H1 (cell line): ENCODE measurements at regions not wholly inside any gene's neighbourhood (a gene's known extent, or its start where the extent isn't known, plus 50 kb on each side); places are given as distances from the start of the nearest gene placed in this dataset.
"Not testable (repeated sequence)": the region's sequence is repeated elsewhere in the genome, so short reads cannot be mapped to it uniquely, and the experiment has no call there.

Experiments
- CTCF ChIA-PET: fragments of 300-600 bp; sonication (Branson Sonifier 250); formaldehyde crosslinking; loops from one replicate; lab custom pipeline; 2021; ENCODE audit not compliant: partially characterized antibody; lab: Charles Lee
- POLR2A ChIA-PET: fragments of 300-600 bp; sonication (Branson Sonifier 250); formaldehyde crosslinking; loops from one replicate; lab custom pipeline; 2021; ENCODE audit warnings: inconsistent platforms; ENCODE audit not compliant: partially characterized antibody; lab: Charles Lee
- DNase-seq, 2 experiments: peaks; one replicate each; pipeline versions ENCODE4 v3.0.0 to v3.0.0-alpha.2; 2010 to 2022; ENCODE audit warnings: low spot score in 2 of 2, low read depth in 1 of 2, mixed read lengths in 1 of 2
- FAIRE-seq: peaks from 2 replicates; lab custom pipeline; 2011; peaks lifted over from hg19 to GRCh38; lab: Jason Lieb, UNC
- H2AFZ ChIP-seq: 2 replicates; pipeline ENCODE4 v1.8.1; 2012; ENCODE audit warnings: low read length, inconsistent platforms
- H2AK5ac ChIP-seq: 2 replicates; pipeline ENCODE4 v1.6.1; 2013; ENCODE audit warnings: low read depth, low read length
- H2BK120ac ChIP-seq: replicated peaks from 2 replicates; pipeline ENCODE3; 2013; ENCODE audit warnings: low read depth, low read length, inconsistent platforms
- H2BK12ac ChIP-seq: 2 replicates; pipeline ENCODE4 v1.6.1; 2013; ENCODE audit warnings: low read depth, low read length
- H2BK15ac ChIP-seq: 2 replicates; pipeline ENCODE4 v1.6.1; 2013; ENCODE audit warnings: low read length
- H2BK20ac ChIP-seq: 2 replicates; pipeline ENCODE4 v1.6.1; 2013; ENCODE audit warnings: low read length
- H2BK5ac ChIP-seq: 2 replicates; pipeline ENCODE4 v1.6.1; 2013; ENCODE audit warnings: low read depth, low read length
- H3K14ac ChIP-seq: 2 replicates; pipeline ENCODE4 v1.6.1; 2013; ENCODE audit warnings: inconsistent platforms; ENCODE audit not compliant: insufficient read length
- H3K18ac ChIP-seq: 2 replicates; pipeline ENCODE4 v1.6.1; 2013; ENCODE audit warnings: low read length; ENCODE audit errors: extremely low read depth
- H3K23ac ChIP-seq: 2 replicates; pipeline ENCODE4 v1.6.1; 2013; ENCODE audit warnings: inconsistent platforms; ENCODE audit not compliant: insufficient read length
- H3K23me2 ChIP-seq: 2 replicates; pipeline ENCODE4 v1.6.1; 2013; ENCODE audit warnings: low read depth, low read length
- H3K27ac ChIP-seq: 2 replicates; pipeline ENCODE4 v1.6.1; 2011; ENCODE audit warnings: low read depth, low read length, inconsistent platforms
- H3K27me3 ChIP-seq, 4 experiments: replicated peaks in 1 of 4; 1 replicate in 1 of 4; 2 replicates in 3 of 4; pipeline versions ENCODE4 v1.6.1 to v1.8.1; 2011 to 2013; ENCODE audit warnings: low read length in 3 of 4, mild to moderate bottlenecking in 3 of 4, inconsistent platforms in 2 of 4, mixed read lengths in 2 of 4, moderate library complexity in 1 of 4; ENCODE audit not compliant: control insufficient read depth in 3 of 4, insufficient read depth in 3 of 4; ENCODE audit errors: extremely low read depth in 1 of 4
- H3K36me3 ChIP-seq, 4 experiments: 2 replicates each; pipeline versions ENCODE4 v1.6.1 to v1.8.1; 2011 to 2013; ENCODE audit warnings: mild to moderate bottlenecking in 4 of 4, low read length in 3 of 4, moderate library complexity in 2 of 4, control low read depth in 1 of 4, inconsistent platforms in 1 of 4; ENCODE audit not compliant: insufficient read depth in 4 of 4, control insufficient read depth in 2 of 4
- H3K4ac ChIP-seq: replicated peaks from 2 replicates; pipeline ENCODE3; 2013; ENCODE audit warnings: low read length, low read depth, mixed read lengths, inconsistent platforms; ENCODE audit not compliant: insufficient read length
- H3K4me1 ChIP-seq, 4 experiments: replicated peaks in 1 of 4; 1 replicate in 1 of 4; 2 replicates in 3 of 4; pipeline versions ENCODE4 v1.6.1 to v1.8.1; 2011 to 2013; ENCODE audit warnings: low read length in 3 of 4, inconsistent platforms in 2 of 4, mixed read lengths in 1 of 4; ENCODE audit not compliant: insufficient read depth in 4 of 4, control insufficient read depth in 3 of 4
- H3K4me2 ChIP-seq, 2 experiments: 2 replicates each; pipeline versions ENCODE4 v1.6.1 to v1.8.1; 2011 to 2013; ENCODE audit warnings: low read depth in 2 of 2, low read length in 2 of 2, control low read depth in 1 of 2, inconsistent platforms in 1 of 2, mild to moderate bottlenecking in 1 of 2; ENCODE audit not compliant: insufficient read depth in 1 of 2
- H3K4me3 ChIP-seq, 4 experiments: fragments of 200-600, 300-600 bp in 1 of 4; sonication (generic), shearing (Covaris generic), sonication (Bioruptor Twin) in 1 of 4; 2 replicates each; pipeline versions ENCODE4 v1.5.1 to v1.8.1; 2011 to 2016; ENCODE audit warnings: low read length in 4 of 4, low read depth in 3 of 4, control low read depth in 2 of 4, inconsistent platforms in 2 of 4, mild to moderate bottlenecking in 2 of 4, mixed read lengths in 1 of 4, moderate library complexity in 1 of 4; ENCODE audit not compliant: insufficient read depth in 2 of 4; ENCODE audit errors: extremely low read depth in 1 of 4
- H3K56ac ChIP-seq: replicated peaks from 2 replicates; pipeline ENCODE3; 2013; ENCODE audit warnings: low read depth, mild to moderate bottlenecking, mixed read lengths, low read length, inconsistent platforms; ENCODE audit not compliant: insufficient read length
- H3K79me1 ChIP-seq: 2 replicates; pipeline ENCODE4 v1.6.1; 2013; ENCODE audit warnings: low read depth, low read length, control low read depth
- H3K79me2 ChIP-seq, 2 experiments: 2 replicates each; pipeline versions ENCODE4 v1.6.1 to v1.8.1; 2012 to 2013; ENCODE audit warnings: low read length in 2 of 2, mild to moderate bottlenecking in 2 of 2, inconsistent platforms in 1 of 2; ENCODE audit not compliant: insufficient read depth in 2 of 2, control insufficient read depth in 1 of 2
- H3K9ac ChIP-seq, 4 experiments: replicated peaks in 1 of 4; 1 replicate in 1 of 4; 2 replicates in 3 of 4; pipeline versions ENCODE4 v1.6.1 to v1.8.1; 2011 to 2013; ENCODE audit warnings: low read depth in 3 of 4, low read length in 3 of 4, control low read depth in 2 of 4, mild to moderate bottlenecking in 2 of 4, moderate library complexity in 2 of 4, inconsistent platforms in 1 of 4; ENCODE audit errors: extremely low read depth in 1 of 4
- H3K9me3 ChIP-seq, 2 experiments: 2 replicates each; pipeline versions ENCODE4 v1.6.1 to v1.8.1; 2012 to 2013; ENCODE audit warnings: mild to moderate bottlenecking in 2 of 2, moderate library complexity in 2 of 2, control low read depth in 1 of 2, inconsistent platforms in 1 of 2, low read depth in 1 of 2, low read length in 1 of 2, mixed read lengths in 1 of 2; ENCODE audit not compliant: insufficient read depth in 2 of 2
- H4K20me1 ChIP-seq, 2 experiments: replicated peaks in 1 of 2; 2 replicates each; pipeline versions ENCODE3 to v1.8.1; 2011 to 2013; ENCODE audit warnings: inconsistent platforms in 2 of 2, low read length in 2 of 2, mild to moderate bottlenecking in 1 of 2; ENCODE audit not compliant: insufficient read depth in 2 of 2, control insufficient read depth in 1 of 2
- H4K5ac ChIP-seq: 2 replicates; pipeline ENCODE4 v1.6.1; 2013; ENCODE audit warnings: low read length, low read depth, mixed read lengths, inconsistent platforms; ENCODE audit not compliant: insufficient read length
- H4K8ac ChIP-seq: 2 replicates; pipeline ENCODE4 v1.8.0; 2013; ENCODE audit warnings: mild to moderate bottlenecking, moderate library complexity, low read length, inconsistent platforms; ENCODE audit not compliant: insufficient read depth; ENCODE audit errors: extremely low read depth
- H4K91ac ChIP-seq: replicated peaks from 2 replicates; pipeline ENCODE3; 2013; ENCODE audit warnings: low read length, mixed read lengths, inconsistent platforms; ENCODE audit not compliant: insufficient read length
- WGBS, 2 experiments: shearing (Covaris generic) in 1 of 2; methylation state at CpG; one replicate each; pipeline versions ENCODE4 v1.1.6 to v1.1.7; 2013 to 2015; ENCODE audit warnings: low lambda C conversion rate in 2 of 2, mixed read lengths in 2 of 2, inconsistent platforms in 1 of 2, low coverage in 1 of 2, missing lambda C conversion rate in 1 of 2; ENCODE audit not compliant: insufficient replicate concordance in 2 of 2, insufficient coverage in 1 of 2, insufficient read length in 1 of 2; ENCODE audit errors: extremely low coverage in 1 of 2, missing lambda C conversion rate in 1 of 2; 5-methylcytosine and 5-hydroxymethylcytosine counted together

DNA sequence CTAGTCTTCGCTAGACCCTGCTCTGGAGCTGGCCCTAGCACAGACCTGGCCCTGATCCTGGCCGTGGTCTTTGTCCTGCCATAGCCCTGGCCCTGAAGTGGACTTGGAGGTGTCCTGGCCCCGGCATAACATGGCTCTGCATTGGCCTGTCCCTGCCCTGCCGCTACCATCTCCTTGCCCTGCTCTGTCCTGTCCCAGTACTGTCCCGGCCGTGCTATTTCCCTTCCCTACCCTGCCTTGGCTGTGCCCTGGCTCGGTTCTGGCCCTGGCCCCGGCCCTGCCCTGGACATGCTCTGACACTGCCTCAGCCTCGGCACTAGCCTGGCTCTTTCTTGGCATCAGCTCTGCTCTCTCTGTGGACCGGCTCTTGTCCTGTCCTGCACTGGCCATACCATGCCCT is 331.8 kb upstream of the PLGLB1 start:
- H4K5ac ChIP-seq, H3K79me1 ChIP-seq, H2AK5ac ChIP-seq, H3K4ac ChIP-seq, H2AFZ ChIP-seq, H2BK120ac ChIP-seq, H3K56ac ChIP-seq, H3K4me2 ChIP-seq, CTCF ChIA-PET, FAIRE-seq, H3K23ac ChIP-seq, H2BK15ac ChIP-seq, H3K36me3 ChIP-seq, H3K4me3 ChIP-seq, H3K4me1 ChIP-seq, H4K8ac ChIP-seq, H4K91ac ChIP-seq, H2BK12ac ChIP-seq, H3K23me2 ChIP-seq, H2BK5ac ChIP-seq, H3K27me3 ChIP-seq, H3K27ac ChIP-seq, POLR2A ChIA-PET, H3K14ac ChIP-seq, H3K9me3 ChIP-seq, DNase-seq, H3K79me2 ChIP-seq, H3K9ac ChIP-seq, H2BK20ac ChIP-seq, H4K20me1 ChIP-seq, H3K18ac ChIP-seq: not testable (repeated sequence)
- 79% methylated on average over 5 of the region's 10 CpGs; no CpG with 5 or more reads in 1 of the 2 experiments for WGBS, 2 experiments

DNA sequence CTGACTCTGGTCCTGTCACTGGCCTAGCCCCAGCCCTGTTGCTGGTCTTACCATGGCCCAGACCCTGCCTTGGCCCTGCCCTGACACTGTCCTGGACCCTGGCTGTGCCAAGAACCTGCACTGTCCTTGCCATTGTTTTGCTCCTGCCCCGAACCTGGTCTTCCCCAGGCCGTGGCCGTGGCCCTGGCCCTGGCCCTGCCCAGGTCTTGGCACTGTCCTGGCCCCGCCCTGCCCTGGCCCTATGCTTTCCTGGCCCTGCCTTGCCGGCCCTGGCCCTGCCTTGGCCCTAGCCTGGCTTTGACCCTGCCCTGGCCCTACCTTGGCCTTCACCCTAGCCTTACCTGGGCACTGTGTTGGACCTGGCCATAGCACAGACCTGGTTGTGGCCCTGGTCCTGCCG is 332.5 kb upstream of the PLGLB1 start:
- H3K4me1 ChIP-seq, H3K79me2 ChIP-seq, H3K79me1 ChIP-seq, H3K9ac ChIP-seq, H2AK5ac ChIP-seq, H3K56ac ChIP-seq, H3K14ac ChIP-seq, FAIRE-seq, H2BK12ac ChIP-seq, H3K36me3 ChIP-seq, H4K20me1 ChIP-seq, H4K8ac ChIP-seq, H2BK120ac ChIP-seq, H2BK15ac ChIP-seq, H3K27me3 ChIP-seq, H3K27ac ChIP-seq, H4K91ac ChIP-seq, CTCF ChIA-PET, H4K5ac ChIP-seq, H3K4me3 ChIP-seq, H3K4ac ChIP-seq, POLR2A ChIA-PET, DNase-seq, H3K18ac ChIP-seq, H3K23ac ChIP-seq, H2BK20ac ChIP-seq, H3K9me3 ChIP-seq, H3K23me2 ChIP-seq, H3K4me2 ChIP-seq, H2AFZ ChIP-seq, H2BK5ac ChIP-seq: not testable (repeated sequence)
- WGBS, 2 experiments = 76% methylated on average over 2 of the region's 6 CpGs; no CpG with 5 or more reads in 1 of the 2 experiments
